CD4-positive, CD25-positive, alpha-beta regulatory T cell (primary cell): ENCODE measurements at regions not wholly inside any gene's neighbourhood (a gene's known extent, or its start where the extent isn't known, plus 50 kb on each side); places are given as distances from the start of the nearest gene placed in this dataset.
"Not testable (repeated sequence)": the region's sequence is repeated elsewhere in the genome, so short reads cannot be mapped to it uniquely, and the experiment has no call there.

Source experiments
- ATAC-seq, 2 donors: fragments of 150-1000 bp; cut with Tn5 transposase; one replicate each; pipeline ENCODE4 v1.10.0; 2021; ENCODE audit warnings: low read depth in 2 of 2, moderate number of reproducible peaks in 2 of 2, moderate library complexity in 1 of 2
- DNase-seq, 3 donors: peaks; one replicate each; pipeline versions ENCODE4 v3.0.0 to v3.0.0-alpha.2; 2012 to 2022; ENCODE audit warnings: mixed read lengths in 1 of 3
- H3K27ac ChIP-seq: one replicate; pipeline ENCODE4 v1.7.0; 2013; ENCODE audit warnings: mild to moderate bottlenecking, low read length; ENCODE audit not compliant: insufficient read depth, poor library complexity, severe bottlenecking
- H3K27me3 ChIP-seq: one replicate; pipeline ENCODE4 v1.7.0; 2013; ENCODE audit warnings: low read length; ENCODE audit not compliant: control insufficient read depth, insufficient read depth
- H3K36me3 ChIP-seq: one replicate; pipeline ENCODE4 v1.7.0; 2013; ENCODE audit warnings: mild to moderate bottlenecking, low read length, moderate library complexity; ENCODE audit not compliant: control insufficient read depth, insufficient read depth
- H3K4me1 ChIP-seq: 2 replicates; pipeline ENCODE4 v1.7.0; 2013; ENCODE audit warnings: mild to moderate bottlenecking, low read length; ENCODE audit not compliant: insufficient read depth, control insufficient read depth, poor library complexity, severe bottlenecking
- H3K4me3 ChIP-seq: one replicate; pipeline ENCODE4 v1.7.0; 2013; ENCODE audit warnings: low read depth, mild to moderate bottlenecking, low read length, moderate library complexity
- H3K9me3 ChIP-seq, 2 experiments: 1 replicate in 1 of 2; 2 replicates in 1 of 2; pipeline ENCODE4 v1.7.0; 2013; ENCODE audit warnings: low read length in 2 of 2, mild to moderate bottlenecking in 1 of 2, moderate library complexity in 1 of 2; ENCODE audit not compliant: control insufficient read depth in 2 of 2
- H3K27ac Mint-ChIP-seq, 3 donors: one replicate each; pipeline ENCODE4 v1.8.0; 2020 to 2022; ENCODE audit warnings: mild to moderate bottlenecking in 3 of 3, mixed read lengths in 3 of 3, moderate library complexity in 2 of 3
- H3K27me3 Mint-ChIP-seq: one replicate; pipeline ENCODE4 v1.8.0; 2022; ENCODE audit warnings: mild to moderate bottlenecking, mixed read lengths
- H3K36me3 Mint-ChIP-seq: one replicate; pipeline ENCODE4 v1.8.0; 2020; ENCODE audit warnings: mixed read lengths
- H3K4me1 Mint-ChIP-seq, 4 donors: one replicate each; pipeline ENCODE4 v1.8.0; 2020 to 2022; ENCODE audit warnings: mixed read lengths in 4 of 4, mild to moderate bottlenecking in 1 of 4
- H3K4me3 Mint-ChIP-seq, 4 donors: one replicate each; pipeline ENCODE4 v1.8.0; 2020 to 2022; ENCODE audit warnings: mild to moderate bottlenecking in 4 of 4, mixed read lengths in 4 of 4, moderate library complexity in 3 of 4
- H3K9me3 Mint-ChIP-seq, 7 donors: one replicate each; pipeline ENCODE4 v1.8.0; 2020 to 2022; ENCODE audit warnings: mixed read lengths in 7 of 7, mild to moderate bottlenecking in 3 of 7, moderate library complexity in 2 of 7

GRCh38 chr5:99060306-99061261, 131.8 kb upstream of the CHD1 start:
- DNase-seq (peak; percentile 74 to 85 (median 84)), ATAC-seq (peak; percentile 72 to 74)
- Histone ChIP-seq H3K9me3 (no peaks in the 10 kb centered on the region), H3K36me3 (no peaks in the 10 kb centered on the region), H3K4me3 (peak overlapping the region; percentile 62), H3K27me3 (peaks cover 6% of the 10 kb centered on the region), H3K27ac (no peak overlapping the region), H3K4me1 (peaks cover 7% of the 10 kb centered on the region)
- H3K27me3 Mint-ChIP-seq, result peaks cover 24% of the 10 kb centered on the region
- peaks cover 4 to 22% (median 4%) of the 10 kb centered on the region in 4 donors for H3K4me1 Mint-ChIP-seq
- H3K4me3 Mint-ChIP-seq, result peak overlapping the region in 1 of 4 donors; percentile 11
- no peaks in the 10 kb centered on the region for H3K36me3 Mint-ChIP-seq
- peak overlapping the region in 1 of 3 donors; percentile 27 for H3K27ac Mint-ChIP-seq
- no peaks in the 10 kb centered on the region for H3K9me3 Mint-ChIP-seq

GRCh38 chr5:99059685-99060084, 130.9 kb upstream of the CHD1 start:
- peaks cover 6% of the 10 kb centered on the region for H3K27me3 ChIP-seq
- H3K36me3 ChIP-seq, result no peaks in the 10 kb centered on the region
- H3K27me3 Mint-ChIP-seq, result peaks cover 24% of the 10 kb centered on the region
- H3K27ac ChIP-seq, result no peak overlapping the region
- peaks cover 14% of the 10 kb centered on the region for H3K4me1 ChIP-seq
- H3K4me3 Mint-ChIP-seq, result no peak overlapping the region
- no peaks in the 10 kb centered on the region for H3K36me3 Mint-ChIP-seq
- H3K27ac Mint-ChIP-seq, result no peak overlapping the region
- no peak overlapping the region for H3K4me3 ChIP-seq
- DNase-seq, result no peak
- no peaks in the 10 kb centered on the region for H3K9me3 Mint-ChIP-seq
- no peak for ATAC-seq
- H3K4me1 Mint-ChIP-seq, result peaks cover 2 to 27% (median 10%) of the 10 kb centered on the region in 4 donors
- no peaks in the 10 kb centered on the region for H3K9me3 ChIP-seq

- peaks cover 6% of the 10 kb centered on the region for H3K27me3 ChIP-seq
- no peak overlapping the region for H3K4me3 ChIP-seq
- Mint-ChIP-seq H3K4me1 (peaks cover 2 to 27% (median 17%) of the 10 kb centered on the region in 4 donors), H3K36me3 (no peaks in the 10 kb centered on the region), H3K4me3 (no peak overlapping the region), H3K27ac (no peak overlapping the region), H3K9me3 (no peaks in the 10 kb centered on the region), H3K27me3 (peaks cover 24% of the 10 kb centered on the region)
- H3K4me1 ChIP-seq, result peaks cover 14% of the 10 kb centered on the region
- H3K9me3 ChIP-seq, result no peaks in the 10 kb centered on the region
- no peak for ATAC-seq
- DNase-seq, result no peak
- H3K36me3 ChIP-seq, result no peaks in the 10 kb centered on the region
- H3K27ac ChIP-seq, result no peak overlapping the region
Measured at GRCh38 chr5:99058466-99058865, 129.7 kb upstream of the CHD1 start.

- Histone ChIP-seq H3K9me3 (no peaks in the 10 kb centered on the region), H3K27ac (no peak overlapping the region), H3K27me3 (no peaks in the 10 kb centered on the region), H3K4me1 (peaks cover 9% of the 10 kb centered on the region), H3K4me3 (no peak overlapping the region), H3K36me3 (no peaks in the 10 kb centered on the region)
- no peaks in the 10 kb centered on the region for H3K36me3 Mint-ChIP-seq
- no peak overlapping the region for H3K4me3 Mint-ChIP-seq
- DNase-seq, result peak in 1 of 3 donors; percentile 20
- peaks cover 7% of the 10 kb centered on the region for H3K27me3 Mint-ChIP-seq
- H3K9me3 Mint-ChIP-seq, result no peaks in the 10 kb centered on the region
- peaks cover 0 to 22% (median 15%) of the 10 kb centered on the region in 4 donors for H3K4me1 Mint-ChIP-seq
- peak overlapping the region in 2 of 3 donors; percentile 42 to 79 for H3K27ac Mint-ChIP-seq
- no peak for ATAC-seq
Measured at GRCh38 chr5:99054972-99055371, 126.2 kb upstream of the CHD1 start.

- H3K4me1 Mint-ChIP-seq, result peaks cover 10 to 18% (median 14%) of the 10 kb centered on the region in 4 donors
- peaks cover 8% of the 10 kb centered on the region for H3K36me3 Mint-ChIP-seq
- Histone ChIP-seq H3K9me3 (peaks cover 0 to 5% of the 10 kb centered on the region in 2 experiments), H3K36me3 (no peaks in the 10 kb centered on the region), H3K27ac (peak overlapping the region; percentile 57), H3K4me3 (peak overlapping the region; percentile 71), H3K27me3 (no peaks in the 10 kb centered on the region), H3K4me1 (peaks cover 9% of the 10 kb centered on the region)
- H3K4me3 Mint-ChIP-seq, result peak overlapping the region in 2 of 4 donors; percentile 26 to 53
- peak overlapping the region; percentile 52 to 78 (median 69) for H3K27ac Mint-ChIP-seq
- peak; percentile 53 to 60 for ATAC-seq
- H3K9me3 Mint-ChIP-seq, result peaks cover 0 to 21% (median 12%) of the 10 kb centered on the region in 7 donors
- DNase-seq, result peak in 1 of 3 donors; percentile 22
- peaks cover 10% of the 10 kb centered on the region for H3K27me3 Mint-ChIP-seq
Measured at GRCh38 chr5:99045871-99046270, 117.1 kb upstream of the CHD1 start.

GRCh38 chr5:99043257-99043656, 114.5 kb upstream of the CHD1 start:
- H3K27me3 ChIP-seq, ATAC-seq, H3K4me3 ChIP-seq, H3K27me3 Mint-ChIP-seq, H3K4me3 Mint-ChIP-seq, H3K27ac ChIP-seq, DNase-seq, H3K36me3 ChIP-seq: not testable (repeated sequence)
- H3K4me1 Mint-ChIP-seq, result peaks cover 19 to 33% (median 31%) of the 10 kb centered on the region in 4 donors
- H3K27ac Mint-ChIP-seq, result peak overlapping the region in 1 of 3 donors; percentile 5
- H3K9me3 Mint-ChIP-seq, result peaks cover 2 to 47% (median 24%) of the 10 kb centered on the region in 7 donors
- H3K9me3 ChIP-seq, result peaks cover 11 to 12% of the 10 kb centered on the region in 2 experiments
- peaks cover 20% of the 10 kb centered on the region for H3K36me3 Mint-ChIP-seq
- peaks cover 15% of the 10 kb centered on the region for H3K4me1 ChIP-seq

GRCh38 chr5:99037668-99038067, 108.9 kb upstream of the CHD1 start:
- peak overlapping the region; percentile 51 for H3K27ac ChIP-seq
- H3K27ac Mint-ChIP-seq, result peak overlapping the region; percentile 65 to 95 (median 73)
- peaks cover 30 to 63% (median 55%) of the 10 kb centered on the region in 4 donors for H3K4me1 Mint-ChIP-seq
- peak; percentile 25 to 91 (median 77) for DNase-seq
- no peaks in the 10 kb centered on the region for H3K27me3 ChIP-seq
- H3K27me3 Mint-ChIP-seq, result no peaks in the 10 kb centered on the region
- H3K9me3 ChIP-seq, result peaks cover 11 to 12% of the 10 kb centered on the region in 2 experiments
- H3K36me3 ChIP-seq, result no peaks in the 10 kb centered on the region
- peaks cover 42% of the 10 kb centered on the region for H3K4me1 ChIP-seq
- H3K9me3 Mint-ChIP-seq, result peaks cover 2 to 48% (median 23%) of the 10 kb centered on the region in 7 donors
- ATAC-seq, result peak; percentile 71 to 72
- peaks cover 20% of the 10 kb centered on the region for H3K36me3 Mint-ChIP-seq
- H3K4me3 Mint-ChIP-seq, result peak overlapping the region; percentile 65 to 79 (median 74)
- H3K4me3 ChIP-seq, result peak overlapping the region; percentile 8
